HG02678 (cell line): ENCODE measurements at regions not wholly inside any gene's neighbourhood (a gene's known extent, or its start where the extent isn't known, plus 50 kb on each side); places are given as distances from the start of the nearest gene placed in this dataset.

Source experiments
- ATAC-seq: cut with Tn5 transposase; IDR thresholded peaks from one replicate; pipeline ENCODE4 v1.9.1; 2021; ENCODE audit warnings: mild to moderate bottlenecking, moderate library complexity; ENCODE audit not compliant: unreplicated experiment

- no peak for ATAC-seq
Measured at GRCh38 chr6:125534430-125535263, 214.8 kb upstream of the HEY2 start.

GRCh38 chr6:125537090-125537489 lies 212.3 kb upstream of the HEY2 start:
- ATAC-seq = no peak

GRCh38 chr6:125539892-125540291 lies 209.5 kb upstream of the HEY2 start:
- no peak for ATAC-seq

GRCh38 chr6:125544819-125545218 lies 204.6 kb upstream of the HEY2 start:
- no peak for ATAC-seq

GRCh38 chr6:125546841-125547251 lies 202.6 kb upstream of the HEY2 start:
- ATAC-seq = no peak

GRCh38 chr6:125547381-125547780 lies 202.1 kb upstream of the HEY2 start:
- ATAC-seq = no peak

- ATAC-seq = no peak
Measured at GRCh38 chr6:125549202-125549884, 200.1 kb upstream of the HEY2 start.

- ATAC-seq = no peak
Measured at GRCh38 chr6:125550892-125551291, 198.5 kb upstream of the HEY2 start.

- ATAC-seq = no peak
Measured at GRCh38 chr6:125552819-125553218, 196.6 kb upstream of the HEY2 start.

GRCh38 chr6:125554456-125554855 lies 195.0 kb upstream of the HEY2 start:
- ATAC-seq = no peak

GRCh38 chr6:125558241-125558843 lies 191.1 kb upstream of the HEY2 start:
- no peak for ATAC-seq

GRCh38 chr6:125558907-125559306 lies 190.5 kb upstream of the HEY2 start:
- ATAC-seq = no peak

GRCh38 chr6:125562156-125562555 lies 187.3 kb upstream of the HEY2 start:
- no peak for ATAC-seq

- no peak for ATAC-seq
Measured at GRCh38 chr6:125564941-125565340, 184.5 kb upstream of the HEY2 start.

GRCh38 chr6:125567407-125567806 lies 182.0 kb upstream of the HEY2 start:
- no peak for ATAC-seq

- no peak for ATAC-seq
Measured at GRCh38 chr6:125568609-125569008, 180.8 kb upstream of the HEY2 start.

GRCh38 chr6:125570526-125570925 lies 178.9 kb upstream of the HEY2 start:
- no peak for ATAC-seq

GRCh38 chr6:125571207-125571755 lies 178.2 kb upstream of the HEY2 start:
- no peak for ATAC-seq

GRCh38 chr6:125574604-125575003 lies 174.8 kb upstream of the HEY2 start:
- ATAC-seq = no peak

- no peak for ATAC-seq
Measured at GRCh38 chr6:125577124-125577662, 172.2 kb upstream of the HEY2 start.

GRCh38 chr6:125584468-125584939 lies 164.9 kb upstream of the HEY2 start:
- no peak for ATAC-seq
